C4-2B (cell line): ENCODE measurements at regions not wholly inside any gene's neighbourhood (a gene's known extent, or its start where the extent isn't known, plus 50 kb on each side); places are given as distances from the start of the nearest gene placed in this dataset.
"Not testable (repeated sequence)": the region's sequence is repeated elsewhere in the genome, so short reads cannot be mapped to it uniquely, and the experiment has no call there.

Experiments
- H3K27ac ChIP-seq: fragments of 450-650 bp; 2 replicates; pipeline ENCODE4 v1.5.1; 2017
- ZFX ChIP-seq: fragments of 450-650 bp; IDR thresholded peaks from 2 replicates; pipeline ENCODE4 v1.6.1; 2017
- TF ChIP-seq, protein P1 (sequence below): fragments of 450-650 bp; conservative IDR thresholded peaks from 2 replicates; pipeline ENCODE4 v1.5.1; 2017; ENCODE audit warnings: mild to moderate bottlenecking

DNA sequence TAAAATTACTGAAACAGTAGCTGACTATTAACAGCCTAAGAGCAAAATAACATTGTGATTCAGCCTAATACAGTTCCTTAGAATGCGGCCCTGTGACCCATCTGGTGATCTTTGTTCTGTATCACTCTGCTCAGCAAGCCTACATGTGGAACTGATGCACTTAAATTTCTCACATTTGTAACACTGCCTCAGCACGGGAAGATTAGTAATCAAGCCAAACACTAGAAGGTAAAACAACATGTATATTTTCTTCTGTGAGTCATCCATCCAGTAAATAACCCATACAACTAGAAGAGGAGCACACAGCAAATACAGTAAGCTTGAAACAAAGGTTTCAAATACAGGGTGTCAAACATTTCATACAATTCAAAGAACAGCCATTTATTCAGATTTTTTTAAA is 189.7 kb upstream of the NOX3 start:
- H3K27ac ChIP-seq: no peak overlapping the region
- no peak for TF ChIP-seq ZFX
- TF ChIP-seq, protein P1, sequence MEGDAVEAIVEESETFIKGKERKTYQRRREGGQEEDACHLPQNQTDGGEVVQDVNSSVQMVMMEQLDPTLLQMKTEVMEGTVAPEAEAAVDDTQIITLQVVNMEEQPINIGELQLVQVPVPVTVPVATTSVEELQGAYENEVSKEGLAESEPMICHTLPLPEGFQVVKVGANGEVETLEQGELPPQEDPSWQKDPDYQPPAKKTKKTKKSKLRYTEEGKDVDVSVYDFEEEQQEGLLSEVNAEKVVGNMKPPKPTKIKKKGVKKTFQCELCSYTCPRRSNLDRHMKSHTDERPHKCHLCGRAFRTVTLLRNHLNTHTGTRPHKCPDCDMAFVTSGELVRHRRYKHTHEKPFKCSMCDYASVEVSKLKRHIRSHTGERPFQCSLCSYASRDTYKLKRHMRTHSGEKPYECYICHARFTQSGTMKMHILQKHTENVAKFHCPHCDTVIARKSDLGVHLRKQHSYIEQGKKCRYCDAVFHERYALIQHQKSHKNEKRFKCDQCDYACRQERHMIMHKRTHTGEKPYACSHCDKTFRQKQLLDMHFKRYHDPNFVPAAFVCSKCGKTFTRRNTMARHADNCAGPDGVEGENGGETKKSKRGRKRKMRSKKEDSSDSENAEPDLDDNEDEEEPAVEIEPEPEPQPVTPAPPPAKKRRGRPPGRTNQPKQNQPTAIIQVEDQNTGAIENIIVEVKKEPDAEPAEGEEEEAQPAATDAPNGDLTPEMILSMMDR: no peak

DNA sequence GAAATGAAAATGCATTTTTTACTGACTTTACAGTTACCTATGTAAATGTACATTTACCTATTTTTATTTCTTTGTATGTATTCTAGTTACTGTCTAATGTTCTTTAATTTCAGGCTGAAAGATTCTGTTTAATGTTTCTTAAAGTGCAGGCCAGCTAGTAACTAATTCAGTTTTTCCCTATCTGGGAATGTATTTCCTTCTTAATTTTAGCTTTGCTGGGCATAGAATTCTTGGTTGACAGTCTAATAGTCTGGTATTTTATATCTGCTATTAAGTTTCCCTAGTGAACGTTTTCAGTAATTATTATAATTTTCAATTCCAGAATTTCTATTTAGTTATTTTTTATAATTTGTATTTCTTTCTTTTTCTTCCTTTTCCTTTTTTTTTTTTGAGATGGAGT is 186.0 kb upstream of the NOX3 start:
- H3K27ac ChIP-seq: no peak overlapping the region
- TF ChIP-seq, protein P1: no peak
- no peak for TF ChIP-seq ZFX

DNA sequence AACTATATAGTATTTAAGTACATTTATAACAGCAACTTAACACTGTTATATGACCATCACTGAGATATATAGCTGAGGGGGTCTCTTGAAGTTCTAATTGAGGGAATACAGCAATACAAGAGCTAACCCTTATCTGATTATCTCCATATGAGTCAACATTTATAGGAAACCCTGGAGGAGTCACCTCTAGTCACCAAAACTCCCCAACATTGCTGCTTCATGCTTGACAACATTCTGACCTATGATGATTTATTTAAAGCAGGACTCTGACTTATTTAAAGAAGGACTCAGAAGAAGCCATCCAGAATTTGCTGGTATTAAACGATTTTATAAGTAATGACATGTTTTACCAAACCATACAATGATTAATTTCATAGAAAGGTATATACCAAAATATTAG is 182.6 kb upstream of the NOX3 start:
- H3K27ac ChIP-seq: no peak overlapping the region
- TF ChIP-seq ZFX: no peak
- TF ChIP-seq, protein P1: no peak

DNA sequence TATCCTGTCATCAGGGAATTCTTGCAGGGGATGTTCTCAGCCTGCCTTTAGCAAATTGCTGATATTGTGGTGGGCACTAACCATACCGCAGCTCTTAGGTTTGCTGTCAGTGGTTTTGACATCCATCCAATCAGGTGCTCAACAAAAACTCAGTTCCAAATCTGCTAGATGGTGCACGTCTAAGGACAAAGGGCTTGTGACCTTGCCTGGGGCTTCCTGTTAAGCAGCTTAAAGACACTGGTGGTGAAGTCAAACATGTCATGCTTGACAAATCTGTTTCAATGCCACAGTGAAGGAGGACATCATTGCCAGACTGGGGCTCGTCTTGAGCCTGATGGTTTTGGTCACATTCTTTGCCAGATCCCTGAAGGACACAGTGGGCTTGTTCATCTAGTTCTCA is 179.8 kb upstream of the NOX3 start:
- no peak overlapping the region for H3K27ac ChIP-seq
- TF ChIP-seq, protein P1: no peak
- no peak for TF ChIP-seq ZFX

DNA sequence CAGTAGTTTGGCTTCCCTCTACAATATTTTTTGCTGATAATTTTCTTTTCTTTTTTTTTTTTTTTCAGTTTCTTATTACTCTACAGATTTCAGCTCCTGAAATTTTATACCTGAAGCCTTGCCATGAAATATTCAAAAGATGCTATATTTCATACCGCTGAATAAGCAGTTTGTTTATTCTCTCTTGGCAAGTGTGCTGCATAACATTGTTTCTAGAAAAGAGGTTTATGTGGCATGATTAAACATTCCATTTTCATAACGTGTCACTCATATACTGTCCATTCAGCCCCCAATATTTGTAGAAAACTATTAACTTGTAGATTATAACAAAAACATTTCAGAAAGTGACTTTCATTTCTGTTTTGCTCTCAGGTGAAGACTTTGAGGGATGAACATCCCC is 174.4 kb upstream of the NOX3 start:
- TF ChIP-seq ZFX: no peak
- TF ChIP-seq, protein P1: no peak
- H3K27ac ChIP-seq: no peak overlapping the region

DNA sequence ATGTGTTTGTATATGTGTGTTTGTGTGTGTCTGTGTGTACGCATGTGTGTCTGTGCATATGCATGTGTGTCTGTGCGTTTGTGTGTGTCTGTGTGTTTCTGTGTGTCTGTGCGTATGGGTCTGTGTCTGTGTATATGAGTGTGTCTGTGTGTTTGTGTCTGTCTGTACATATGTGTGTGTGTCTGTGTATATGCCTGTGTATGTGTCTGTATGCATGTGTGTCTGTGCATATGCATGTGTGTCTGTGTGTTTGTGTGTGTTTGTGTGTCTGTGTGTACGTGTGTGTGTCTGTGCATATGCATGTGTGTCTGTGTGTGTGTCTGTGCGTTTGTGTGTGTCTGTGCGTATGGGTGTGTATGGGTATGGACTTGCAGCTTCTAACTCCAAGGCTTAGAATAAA is 174.0 kb upstream of the NOX3 start:
- TF ChIP-seq ZFX: no peak
- TF ChIP-seq, protein P1: no peak
- H3K27ac ChIP-seq: no peak overlapping the region

DNA sequence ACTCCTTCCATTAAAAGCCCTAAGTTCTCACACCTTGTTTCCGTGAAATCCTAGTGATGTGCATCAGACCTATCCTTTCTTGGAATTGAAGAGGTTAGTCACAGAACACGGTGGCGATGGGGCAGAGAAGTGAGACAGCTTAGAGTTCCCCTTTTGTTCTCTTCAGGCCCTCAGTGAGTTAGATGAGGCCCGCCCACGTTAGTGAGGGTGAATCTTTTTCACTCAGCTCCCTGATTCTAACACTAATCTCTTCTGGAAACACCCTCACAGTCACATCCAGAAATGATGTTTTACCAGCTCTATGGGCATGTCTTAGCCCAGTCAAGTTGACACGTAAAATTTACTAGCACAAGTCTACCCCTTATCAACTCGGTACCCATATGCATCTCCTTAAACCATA is 172.7 kb upstream of the NOX3 start:
- H3K27ac ChIP-seq: no peak overlapping the region
- TF ChIP-seq, protein P1: no peak
- no peak for TF ChIP-seq ZFX

DNA sequence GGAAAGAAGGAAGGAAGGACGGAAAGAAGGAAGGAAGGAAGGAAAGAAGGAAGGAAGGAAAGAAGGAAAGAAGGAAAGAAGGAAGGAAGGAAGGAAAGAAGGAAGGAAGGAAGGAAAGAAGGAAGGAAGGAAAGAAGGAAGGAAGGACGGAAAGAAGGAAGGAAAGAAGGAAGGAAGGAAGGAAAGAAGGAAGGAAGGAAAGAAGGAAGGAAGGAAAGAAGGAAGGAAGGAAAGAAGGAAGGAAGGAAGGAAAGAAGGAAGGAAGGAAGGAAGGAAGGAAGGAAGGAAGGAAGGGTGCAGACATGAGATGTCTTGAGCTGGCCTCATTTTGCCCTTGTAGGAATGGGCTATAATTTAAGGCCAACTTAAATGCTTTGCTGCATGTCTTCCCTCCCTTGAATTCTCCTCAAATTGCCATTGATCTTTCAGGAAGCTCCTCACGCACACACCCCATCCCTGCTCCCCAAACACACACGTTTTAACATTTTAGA is 172.1 kb upstream of the NOX3 start:
- not testable (repeated sequence) for H3K27ac ChIP-seq
